ENCODE measurements at regions not wholly inside any gene's neighbourhood (a gene's known extent, or its start where the extent isn't known, plus 50 kb on each side); places are given as distances from the start of the nearest gene placed in this dataset.

- intact Hi-C loops (cut with micrococcal nuclease; ENCODE audit: unreplicated experiment) (no loop called here), in situ Hi-C loops (cut with HindIII; ENCODE audit: low pct_unique_long_range_greater_than_20kb, low sequenced_read_pairs) (no loop called here)
- no peak for ATAC-seq
- no peak overlapping the region for H3K4me3 ChIP-seq (ENCODE audit: low read depth in 2 of 2, low read length in 2 of 2)
- H3K27ac ChIP-seq (ENCODE audit: low read length): no peak overlapping the region
- H3K9me3 ChIP-seq (ENCODE audit: control insufficient read depth, insufficient read depth, low read depth, low read length): no peaks in the 10 kb centered on the region
- TF ChIP-seq REST (IDR thresholded peaks at IDR 0.05; ENCODE audit: insufficient read depth in 1 of 2, low read depth in 2 of 2, low read length in 1 of 2) (no peak), CTCF (IDR thresholded peaks at IDR 0.05) (no peak)
- no peaks in the 10 kb centered on the region for H3K4me1 ChIP-seq (ENCODE audit: control insufficient read depth, insufficient read depth, low read length)
- no peaks in the 10 kb centered on the region for H3K36me3 ChIP-seq (ENCODE audit: control insufficient read depth, insufficient read depth, low read length)
- CTCF ChIA-PET: no interaction called here
- POLR2A ChIA-PET: no interaction called here
- no peak for DNase-seq (ENCODE audit: low read depth, low spot score)
- H3K27me3 ChIP-seq (ENCODE audit: control insufficient read depth, insufficient read depth, low read length): 0 out of 2 replicates have a peak, but pooled peaks cover 3% of the 10 kb centered on the region
- no TSS peak for BruUV-seq (replicated peaks)
These were observed 153.3 kb upstream of the RBMS1 start for GRCh38 chr2:160646684-160647444.

GRCh38 chr2:160647967-160648685 lies 154.5 kb upstream of the RBMS1 start:
- no peak for DNase-seq (ENCODE audit: low read depth, low spot score)
- CTCF ChIA-PET: no interaction called here
- POLR2A ChIA-PET: no interaction called here
- intact Hi-C loops (cut with micrococcal nuclease; ENCODE audit: unreplicated experiment): no loop called here
- no TSS peak for BruUV-seq (replicated peaks)
- H3K9me3 ChIP-seq (ENCODE audit: control insufficient read depth, insufficient read depth, low read depth, low read length): no peaks in the 10 kb centered on the region
- in situ Hi-C loops (cut with HindIII; ENCODE audit: low pct_unique_long_range_greater_than_20kb, low sequenced_read_pairs): no loop called here
- H3K27me3 ChIP-seq (ENCODE audit: control insufficient read depth, insufficient read depth, low read length): 0 out of 2 replicates have a peak, but pooled peaks cover 3% of the 10 kb centered on the region
- no peak overlapping the region for H3K4me3 ChIP-seq (ENCODE audit: low read depth in 2 of 2, low read length in 2 of 2)
- H3K36me3 ChIP-seq (ENCODE audit: control insufficient read depth, insufficient read depth, low read length): no peaks in the 10 kb centered on the region
- H3K4me1 ChIP-seq (ENCODE audit: control insufficient read depth, insufficient read depth, low read length): no peaks in the 10 kb centered on the region
- no peak overlapping the region for H3K27ac ChIP-seq (ENCODE audit: low read length)
- peak; percentile 43 for ATAC-seq
- TF ChIP-seq SIN3A (IDR thresholded peaks at IDR 0.05; ENCODE audit: borderline replicate concordance, insufficient read depth, low read depth, low read length): no peak

- no peaks in the 10 kb centered on the region for H3K9me3 ChIP-seq (ENCODE audit: control insufficient read depth, insufficient read depth, low read depth, low read length)
- H3K27ac ChIP-seq (ENCODE audit: low read length): no peak overlapping the region
- H3K36me3 ChIP-seq (ENCODE audit: control insufficient read depth, insufficient read depth, low read length): no peaks in the 10 kb centered on the region
- ChIA-PET POLR2A (no interaction called here), CTCF (interaction anchor here (0.6 kb wide), 1 partner anchor 256 kb away, joined by 4 read pairs; no protein-coding TSS in a partner anchor)
- intact Hi-C loops (cut with micrococcal nuclease; ENCODE audit: unreplicated experiment) (no loop called here), in situ Hi-C loops (cut with HindIII; ENCODE audit: low pct_unique_long_range_greater_than_20kb, low sequenced_read_pairs) (no loop called here)
- DNase-seq (ENCODE audit: low read depth, low spot score) (no peak), ATAC-seq (no peak)
- H3K4me3 ChIP-seq (ENCODE audit: low read depth in 2 of 2, low read length in 2 of 2): no peak overlapping the region
- H3K4me1 ChIP-seq (ENCODE audit: control insufficient read depth, insufficient read depth, low read length): no peaks in the 10 kb centered on the region
- H3K27me3 ChIP-seq (ENCODE audit: control insufficient read depth, insufficient read depth, low read length): 0 out of 2 replicates have a peak, but pooled peaks cover 3% of the 10 kb centered on the region
- TF ChIP-seq POLR2AphosphoS5 (IDR thresholded peaks at IDR 0.05; ENCODE audit: low read depth, low read length): no peak
- TF ChIP-seq TCF7L2 (IDR thresholded peaks at IDR 0.05; ENCODE audit: low read depth, low read length): no peak
- no peak for TF ChIP-seq REST (IDR thresholded peaks at IDR 0.05; ENCODE audit: insufficient read depth in 1 of 2, low read depth in 2 of 2, low read length in 1 of 2)
- TF ChIP-seq CTCF (IDR thresholded peaks at IDR 0.05): no peak
- no peak for TF ChIP-seq SIN3A (IDR thresholded peaks at IDR 0.05; ENCODE audit: borderline replicate concordance, insufficient read depth, low read depth, low read length)
- BruUV-seq (replicated peaks): no TSS peak
These were observed 156.1 kb upstream of the RBMS1 start for GRCh38 chr2:160649698-160650097.

Measured in Panc1 (cell line).